ENCODE measurements at regions not wholly inside any gene's neighbourhood (a gene's known extent, or its start where the extent isn't known, plus 50 kb on each side); places are given as distances from the start of the nearest gene placed in this dataset.

GRCh38 chr10:123564631-123565030, 101.5 kb upstream of the GPR26 start:
- Histone ChIP-seq H4K20me1 (ENCODE audit: insufficient read depth, low read length) (no peaks in the 10 kb centered on the region; the same call in 1 of the 2 replicates), H3K4me2 (ENCODE audit: insufficient read depth, low read length) (no peak overlapping the region), H3K27ac (ENCODE audit: low read length) (no peak overlapping the region), H3K27me3 (ENCODE audit: insufficient read depth, low read length, poor library complexity) (peaks cover 12% of the 10 kb centered on the region), H3K36me3 (ENCODE audit: insufficient read depth, low read length) (no peaks in the 10 kb centered on the region), H3K79me2 (ENCODE audit: insufficient read depth, low read length) (no peaks in the 10 kb centered on the region), H3K9me3 (ENCODE audit: insufficient read depth, low read length, severe bottlenecking) (no peaks in the 10 kb centered on the region), H2AFZ (ENCODE audit: low read depth, low read length) (no peak overlapping the region), H3K9ac (ENCODE audit: low read depth, low read length) (no peak overlapping the region), H3K4me3 (ENCODE audit: low read depth in 1 of 2, low read length in 2 of 2) (no peak overlapping the region), H3K4me1 (ENCODE audit: insufficient read depth, low read length) (no peaks in the 10 kb centered on the region)
- no peak for TF ChIP-seq CTCF (IDR thresholded peaks at IDR 0.05; ENCODE audit: borderline replicate concordance, extremely low read depth, low read length, poor library complexity, severe bottlenecking)
- no peak for TF ChIP-seq EZH2 (IDR thresholded peaks at IDR 0.05; ENCODE audit: borderline replicate concordance, low read depth, low read length, severe bottlenecking)
- ATAC-seq (ENCODE audit: insufficient read depth, low read depth) (no peak), DNase-seq (no peak)

DNA sequence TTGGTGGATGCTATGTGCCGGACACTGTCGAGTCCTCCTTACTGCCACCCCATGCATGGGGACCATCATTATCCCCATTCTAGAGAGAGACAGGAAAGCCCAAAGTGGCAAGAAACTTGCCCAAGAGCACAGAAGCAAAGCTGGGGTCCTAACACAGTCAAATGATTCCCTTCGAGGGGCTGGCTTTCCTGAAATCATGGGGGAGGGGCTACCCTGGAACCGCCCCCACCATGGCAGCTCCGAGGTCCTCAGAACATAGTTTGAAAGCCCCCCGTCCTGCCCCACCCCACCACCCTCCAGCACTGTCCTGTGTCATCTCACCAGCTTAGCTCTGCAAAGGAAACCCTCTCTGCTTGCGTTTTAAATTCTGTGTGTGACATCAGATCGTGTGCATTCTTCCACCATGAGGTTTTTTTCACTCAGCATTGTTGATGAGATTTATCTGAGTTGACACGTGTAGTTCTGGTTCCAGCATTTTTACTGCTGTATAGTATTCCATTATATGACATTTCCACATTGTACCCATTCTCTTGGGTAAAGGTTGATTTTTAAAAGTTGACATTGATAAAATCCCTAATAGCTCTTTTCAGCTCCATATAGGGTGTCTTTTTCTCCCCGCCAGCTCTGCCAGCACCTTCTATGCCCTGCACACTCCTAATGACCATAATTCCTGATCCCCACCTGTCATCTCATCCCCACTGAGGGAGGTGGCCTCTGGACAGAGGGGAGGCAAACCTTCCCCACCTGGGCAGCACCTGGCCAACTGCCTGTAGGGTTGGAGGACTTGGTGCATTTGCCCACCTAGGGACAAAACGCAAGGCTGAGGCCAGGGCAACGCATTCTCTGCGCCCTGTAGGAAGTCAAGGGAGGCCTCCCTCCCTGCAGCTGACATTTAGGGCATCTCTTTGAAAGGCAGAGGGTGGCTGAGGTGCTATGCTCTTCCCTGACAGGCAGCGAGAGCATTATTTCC, 100.2 kb upstream of the GPR26 start:
- DNase-seq (no peak), ATAC-seq (ENCODE audit: insufficient read depth, low read depth) (no peak)
- H3K79me2 ChIP-seq (ENCODE audit: insufficient read depth, low read length) = no peaks in the 10 kb centered on the region
- H3K36me3 ChIP-seq (ENCODE audit: insufficient read depth, low read length) = no peaks in the 10 kb centered on the region
- H3K4me2 ChIP-seq (ENCODE audit: insufficient read depth, low read length) = no peak overlapping the region
- no peaks in the 10 kb centered on the region for H3K9me3 ChIP-seq (ENCODE audit: insufficient read depth, low read length, severe bottlenecking)
- TF ChIP-seq EZH2 (IDR thresholded peaks at IDR 0.05; ENCODE audit: borderline replicate concordance, low read depth, low read length, severe bottlenecking) (no peak), CTCF (IDR thresholded peaks at IDR 0.05; ENCODE audit: borderline replicate concordance, extremely low read depth, low read length, poor library complexity, severe bottlenecking) (no peak)
- H3K27me3 ChIP-seq (ENCODE audit: insufficient read depth, low read length, poor library complexity) = peaks cover 17% of the 10 kb centered on the region
- no peaks in the 10 kb centered on the region for H3K4me1 ChIP-seq (ENCODE audit: insufficient read depth, low read length)
- H2AFZ ChIP-seq (ENCODE audit: low read depth, low read length) = no peak overlapping the region
- H4K20me1 ChIP-seq (ENCODE audit: insufficient read depth, low read length) = no peaks in the 10 kb centered on the region
- H3K4me3 ChIP-seq (ENCODE audit: low read depth in 1 of 2, low read length in 2 of 2) = no peak overlapping the region
- no peak overlapping the region for H3K27ac ChIP-seq (ENCODE audit: low read length)
- H3K9ac ChIP-seq (ENCODE audit: low read depth, low read length) = no peak overlapping the region

- Histone ChIP-seq H2AFZ (ENCODE audit: low read depth, low read length) (no peak overlapping the region), H3K27me3 (ENCODE audit: insufficient read depth, low read length, poor library complexity) (peaks cover 22% of the 10 kb centered on the region), H3K79me2 (ENCODE audit: insufficient read depth, low read length) (no peaks in the 10 kb centered on the region), H3K4me2 (ENCODE audit: insufficient read depth, low read length) (no peak overlapping the region), H3K9ac (ENCODE audit: low read depth, low read length) (no peak overlapping the region), H4K20me1 (ENCODE audit: insufficient read depth, low read length) (no peaks in the 10 kb centered on the region), H3K9me3 (ENCODE audit: insufficient read depth, low read length, severe bottlenecking) (no peaks in the 10 kb centered on the region), H3K4me3 (ENCODE audit: low read depth in 1 of 2, low read length in 2 of 2) (no peak overlapping the region), H3K4me1 (ENCODE audit: insufficient read depth, low read length) (no peaks in the 10 kb centered on the region), H3K36me3 (ENCODE audit: insufficient read depth, low read length) (no peaks in the 10 kb centered on the region), H3K27ac (ENCODE audit: low read length) (no peak overlapping the region)
- no peak for ATAC-seq (ENCODE audit: insufficient read depth, low read depth)
- no peak for DNase-seq
- TF ChIP-seq EZH2 (IDR thresholded peaks at IDR 0.05; ENCODE audit: borderline replicate concordance, low read depth, low read length, severe bottlenecking) (no peak), CTCF (IDR thresholded peaks at IDR 0.05; ENCODE audit: borderline replicate concordance, extremely low read depth, low read length, poor library complexity, severe bottlenecking) (no peak)
These were observed 98.0 kb upstream of the GPR26 start for GRCh38 chr10:123567984-123568739.

All from DND-41 (cell line).